ENCODE measurements at regions not wholly inside any gene's neighbourhood (a gene's known extent, or its start where the extent isn't known, plus 50 kb on each side); places are given as distances from the start of the nearest gene placed in this dataset.

DNA sequence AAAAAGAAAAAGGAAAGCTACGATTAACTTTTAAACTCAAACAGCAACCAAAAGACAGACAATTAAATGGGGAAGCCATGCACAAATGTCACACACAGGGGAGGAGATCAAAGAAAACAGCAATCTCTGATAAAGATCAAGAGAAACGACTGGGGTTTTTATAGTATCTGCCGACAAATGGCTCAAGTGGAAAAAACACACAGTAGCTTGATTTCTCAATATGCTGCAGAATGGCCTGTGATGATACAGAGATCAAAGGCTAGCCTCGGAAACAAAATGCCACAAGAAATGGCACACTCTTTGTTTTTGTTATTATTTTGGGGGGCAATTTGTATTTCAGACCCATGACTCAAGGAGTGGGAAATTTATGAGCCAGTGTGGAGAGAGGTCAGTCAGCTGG is 126.1 kb downstream of the TEX36 start:
- Histone ChIP-seq H3K4me1 (ENCODE audit: insufficient read depth, low read length, poor library complexity, severe bottlenecking) (no peaks in the 10 kb centered on the region), H3K27me3 (ENCODE audit: insufficient read depth, low read length, poor library complexity, severe bottlenecking) (no peaks in the 10 kb centered on the region), H3K9me2 (replicated peaks; ENCODE audit: low read depth, low read length) (no peaks in the 10 kb centered on the region), H4K20me1 (ENCODE audit: insufficient read depth, low read length, poor library complexity, severe bottlenecking) (no peaks in the 10 kb centered on the region), H3K79me2 (ENCODE audit: insufficient read depth, low read length) (no peaks in the 10 kb centered on the region), H2AFZ (ENCODE audit: low read length) (no peak overlapping the region), H3K9ac (ENCODE audit: low read depth, low read length, poor library complexity, severe bottlenecking) (no peak overlapping the region), H3K4me3 (ENCODE audit: low read length, poor library complexity, severe bottlenecking) (no peak overlapping the region), H3F3A (ENCODE audit: low read depth) (no peaks in the 10 kb centered on the region), H3K36me3 (ENCODE audit: insufficient read depth, low read length) (no peaks in the 10 kb centered on the region), H3K4me2 (ENCODE audit: low read depth, low read length, poor library complexity, severe bottlenecking) (no peak overlapping the region), H3K9me3 (ENCODE audit: insufficient read depth, low read depth, low read length) (peaks cover 10% of the 10 kb centered on the region; the same call in 1 of the 2 replicates)
- TF ChIP-seq EZH2phosphoT487 (IDR thresholded peaks at IDR 0.05; ENCODE audit: borderline replicate concordance), result no peak
- TF ChIP-seq, protein P1, sequence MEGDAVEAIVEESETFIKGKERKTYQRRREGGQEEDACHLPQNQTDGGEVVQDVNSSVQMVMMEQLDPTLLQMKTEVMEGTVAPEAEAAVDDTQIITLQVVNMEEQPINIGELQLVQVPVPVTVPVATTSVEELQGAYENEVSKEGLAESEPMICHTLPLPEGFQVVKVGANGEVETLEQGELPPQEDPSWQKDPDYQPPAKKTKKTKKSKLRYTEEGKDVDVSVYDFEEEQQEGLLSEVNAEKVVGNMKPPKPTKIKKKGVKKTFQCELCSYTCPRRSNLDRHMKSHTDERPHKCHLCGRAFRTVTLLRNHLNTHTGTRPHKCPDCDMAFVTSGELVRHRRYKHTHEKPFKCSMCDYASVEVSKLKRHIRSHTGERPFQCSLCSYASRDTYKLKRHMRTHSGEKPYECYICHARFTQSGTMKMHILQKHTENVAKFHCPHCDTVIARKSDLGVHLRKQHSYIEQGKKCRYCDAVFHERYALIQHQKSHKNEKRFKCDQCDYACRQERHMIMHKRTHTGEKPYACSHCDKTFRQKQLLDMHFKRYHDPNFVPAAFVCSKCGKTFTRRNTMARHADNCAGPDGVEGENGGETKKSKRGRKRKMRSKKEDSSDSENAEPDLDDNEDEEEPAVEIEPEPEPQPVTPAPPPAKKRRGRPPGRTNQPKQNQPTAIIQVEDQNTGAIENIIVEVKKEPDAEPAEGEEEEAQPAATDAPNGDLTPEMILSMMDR (conservative IDR thresholded peaks at IDR 0.05; ENCODE audit: low read length), result no peak

DNA sequence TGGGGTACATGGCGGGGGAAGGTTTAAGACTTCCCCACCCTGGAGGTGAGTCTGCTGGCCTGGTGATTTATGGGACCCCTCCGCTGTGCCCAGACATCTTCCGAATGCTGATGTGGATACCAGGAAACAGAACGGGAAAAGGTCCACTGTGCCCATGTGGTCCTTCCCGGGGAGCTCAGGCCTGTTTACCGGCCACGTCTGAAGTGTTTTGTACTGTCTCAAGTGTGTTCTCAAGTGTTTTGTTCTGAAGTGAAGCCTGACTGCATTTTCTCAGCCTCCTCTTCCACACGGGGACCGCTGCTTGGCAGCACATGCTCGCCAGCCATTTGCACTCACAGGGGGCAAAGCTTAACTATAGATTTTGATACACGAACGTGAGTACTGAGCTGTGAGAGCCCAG is 127.2 kb downstream of the TEX36 start:
- Histone ChIP-seq H3K9me3 (ENCODE audit: insufficient read depth, low read depth, low read length) (peaks cover 10% of the 10 kb centered on the region; the same call in 1 of the 2 replicates), H3K27me3 (ENCODE audit: insufficient read depth, low read length, poor library complexity, severe bottlenecking) (no peaks in the 10 kb centered on the region), H3F3A (ENCODE audit: low read depth) (no peaks in the 10 kb centered on the region), H3K79me2 (ENCODE audit: insufficient read depth, low read length) (no peaks in the 10 kb centered on the region), H3K9me2 (replicated peaks; ENCODE audit: low read depth, low read length) (no peaks in the 10 kb centered on the region), H3K36me3 (ENCODE audit: insufficient read depth, low read length) (no peaks in the 10 kb centered on the region), H3K4me3 (ENCODE audit: low read length, poor library complexity, severe bottlenecking) (no peak overlapping the region), H3K4me1 (ENCODE audit: insufficient read depth, low read length, poor library complexity, severe bottlenecking) (no peaks in the 10 kb centered on the region), H4K20me1 (ENCODE audit: insufficient read depth, low read length, poor library complexity, severe bottlenecking) (no peaks in the 10 kb centered on the region), H2AFZ (ENCODE audit: low read length) (no peak overlapping the region), H3K9ac (ENCODE audit: low read depth, low read length, poor library complexity, severe bottlenecking) (no peak overlapping the region), H3K4me2 (ENCODE audit: low read depth, low read length, poor library complexity, severe bottlenecking) (no peak overlapping the region)
- TF ChIP-seq, protein P1 (conservative IDR thresholded peaks at IDR 0.05; ENCODE audit: low read length), result no peak
- TF ChIP-seq EZH2phosphoT487 (IDR thresholded peaks at IDR 0.05; ENCODE audit: borderline replicate concordance), result no peak

DNA sequence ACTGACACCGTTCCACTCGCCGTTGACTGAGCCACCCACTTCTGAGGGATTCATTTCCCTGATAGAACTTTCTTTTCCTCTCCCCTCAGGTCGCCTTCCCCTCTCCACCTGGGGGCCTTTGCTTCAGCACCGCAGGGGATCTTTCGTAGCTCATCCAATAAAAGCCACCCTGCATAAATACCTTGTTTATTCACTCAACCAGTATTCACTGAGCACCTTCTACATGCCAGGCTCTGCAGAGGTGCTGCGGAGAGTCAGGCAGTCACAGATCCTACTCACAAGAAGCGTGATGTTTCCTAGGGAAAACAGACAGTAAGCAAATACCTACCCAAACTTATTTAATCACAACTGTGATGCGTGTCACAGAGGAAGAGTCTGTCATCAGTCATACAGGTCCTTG is 127.7 kb downstream of the TEX36 start:
- Histone ChIP-seq H4K20me1 (ENCODE audit: insufficient read depth, low read length, poor library complexity, severe bottlenecking) (no peaks in the 10 kb centered on the region), H2AFZ (ENCODE audit: low read length) (no peak overlapping the region), H3K9me2 (replicated peaks; ENCODE audit: low read depth, low read length) (no peaks in the 10 kb centered on the region), H3K4me2 (ENCODE audit: low read depth, low read length, poor library complexity, severe bottlenecking) (no peak overlapping the region), H3K9me3 (ENCODE audit: insufficient read depth, low read depth, low read length) (peaks cover 10% of the 10 kb centered on the region; the same call in 1 of the 2 replicates), H3K27me3 (ENCODE audit: insufficient read depth, low read length, poor library complexity, severe bottlenecking) (no peaks in the 10 kb centered on the region), H3K36me3 (ENCODE audit: insufficient read depth, low read length) (no peaks in the 10 kb centered on the region), H3F3A (ENCODE audit: low read depth) (no peaks in the 10 kb centered on the region), H3K9ac (ENCODE audit: low read depth, low read length, poor library complexity, severe bottlenecking) (no peak overlapping the region), H3K79me2 (ENCODE audit: insufficient read depth, low read length) (no peaks in the 10 kb centered on the region), H3K4me1 (ENCODE audit: insufficient read depth, low read length, poor library complexity, severe bottlenecking) (no peaks in the 10 kb centered on the region), H3K4me3 (ENCODE audit: low read length, poor library complexity, severe bottlenecking) (no peak overlapping the region)
- TF ChIP-seq, protein P1 (conservative IDR thresholded peaks at IDR 0.05; ENCODE audit: low read length), result no peak
- no peak for TF ChIP-seq EZH2phosphoT487 (IDR thresholded peaks at IDR 0.05; ENCODE audit: borderline replicate concordance)
